Stomach (tissue), 8 donors: ENCODE measurements at regions not wholly inside any gene's neighbourhood (a gene's known extent, or its start where the extent isn't known, plus 50 kb on each side); places are given as distances from the start of the nearest gene placed in this dataset.

Source experiments
- DNase-seq, 2 donors: peaks; one replicate each; pipeline versions ENCODE4 v3.0.0 to v3.0.0-alpha.2; 2013 to 2019
- H3K27ac ChIP-seq, 5 donors: fragments of 200-600 bp in 4 of 5; sonication (generic) in 4 of 5; one replicate each; pipeline ENCODE4 v1.5.1; 2013 to 2019; ENCODE audit warnings: mild to moderate bottlenecking in 1 of 5, moderate library complexity in 1 of 5
- H3K27me3 ChIP-seq, 3 donors: fragments of 200-600 bp; sonication (generic); one replicate each; pipeline ENCODE4 v1.5.1; 2017 to 2019; ENCODE audit warnings: mixed run types in 1 of 3
- H3K36me3 ChIP-seq, 4 donors: fragments of 200-600 bp; sonication (generic); 1 replicate in 3 of 4; 2 replicates in 1 of 4; pipeline ENCODE4 v1.5.1; 2016 to 2019
- H3K4me1 ChIP-seq, 4 donors: fragments of 200-600 bp; sonication (generic); one replicate each; pipeline ENCODE4 v1.5.1; 2016 to 2019
- H3K4me3 ChIP-seq, 4 donors: fragments of 200-600 bp; sonication (generic) in 3 of 4; one replicate each; pipeline ENCODE4 v1.5.1; 2016 to 2019; ENCODE audit warnings: mild to moderate bottlenecking in 1 of 4
- H3K9me3 ChIP-seq, 4 donors: fragments of 200-600 bp; sonication (generic); one replicate each; pipeline ENCODE4 v1.5.1; 2016 to 2019
- CTCF ChIP-seq, 7 experiments: fragments of 450-650 bp in 4 of 7; fragments of 200-600 bp in 3 of 7; sonication (generic) in 3 of 7; IDR thresholded peaks; one replicate each; pipeline ENCODE4 v1.5.1; 2016 to 2019; ENCODE audit warnings: antibody characterized with exemption in 7 of 7, control low read depth in 2 of 7, mild to moderate bottlenecking in 1 of 7
- EP300 ChIP-seq: sonication (generic); formaldehyde crosslinking; IDR thresholded peaks from one replicate; pipeline ENCODE4 v1.6.1; 2017; ENCODE audit warnings: antibody characterized with exemption
- POLR2A ChIP-seq, 4 donors: fragments of 450-650 bp; IDR thresholded peaks; one replicate each; pipeline ENCODE4 v1.6.1; 2016; ENCODE audit warnings: antibody characterized with exemption in 4 of 4, control low read depth in 2 of 4, mild to moderate bottlenecking in 1 of 4, moderate library complexity in 1 of 4
- POLR2AphosphoS5 ChIP-seq, 3 donors: sonication (generic); formaldehyde crosslinking; IDR thresholded peaks; one replicate each; pipeline ENCODE4 v1.6.1; 2016; ENCODE audit warnings: antibody characterized with exemption in 3 of 3
- WGBS, 5 donors: extraction: QIAGEN DNeasy Blood & Tissue Kit in 3 of 5; methylation state at CpG; one replicate each; pipeline versions ENCODE4 v1.1.5 to v1.1.7; 2013 to 2018; 5-methylcytosine and 5-hydroxymethylcytosine counted together
- intact Hi-C: fragments of 100-400 bp; cut with DNase I; formaldehyde crosslinking; loops from one replicate; pipeline ENCODE4 v1.15.1; 2023; ENCODE audit warnings: low total_unique reads
- donor health status: healthy with polysubstance abuse.
- donor health status: Bipolar disorder and iron deficiency.
- donor health status: healthy.

- Histone ChIP-seq H3K36me3 (no peaks in the 10 kb centered on the region), H3K4me3 (no peak overlapping the region), H3K9me3 (no peaks in the 10 kb centered on the region), H3K27ac (no peak overlapping the region), H3K27me3 (no peaks in the 10 kb centered on the region), H3K4me1 (no peaks in the 10 kb centered on the region)
- 26 to 40% (median 28%) methylated on average over 3 of the region's 3 CpGs for whole genome bisulfite sequencing, 5 donors
- DNase-seq, result peak in 1 of 2 donors; percentile 11
- TF ChIP-seq POLR2A (IDR thresholded peaks at IDR 0.05) (no peak), POLR2AphosphoS5 (IDR thresholded peaks at IDR 0.05) (no peak), CTCF (IDR thresholded peaks at IDR 0.05) (no peak), EP300 (no peak)
- intact Hi-C loops, result no loop called here
Measured at GRCh38 chr3:157753787-157754136, 250.5 kb upstream of the VEPH1 start.

- Histone ChIP-seq H3K4me3 (no peak overlapping the region), H3K9me3 (no peaks in the 10 kb centered on the region), H3K27ac (no peak overlapping the region), H3K4me1 (no peaks in the 10 kb centered on the region), H3K36me3 (no peaks in the 10 kb centered on the region), H3K27me3 (no peaks in the 10 kb centered on the region)
- DNase-seq, result no peak
- intact Hi-C loops, result no loop called here
- TF ChIP-seq POLR2AphosphoS5 (IDR thresholded peaks at IDR 0.05) (no peak), EP300 (no peak), POLR2A (IDR thresholded peaks at IDR 0.05) (no peak), CTCF (IDR thresholded peaks at IDR 0.05) (no peak)
- 65 to 82% (median 75%) methylated on average over 5 of the region's 5 CpGs for WGBS, 5 donors
Measured at GRCh38 chr3:157752956-157753786, 250.0 kb upstream of the VEPH1 start.

- no peaks in the 10 kb centered on the region for H3K36me3 ChIP-seq
- 56 to 75% (median 69%) methylated on average over 3 of the region's 3 CpGs for WGBS, 5 donors
- H3K9me3 ChIP-seq, result no peaks in the 10 kb centered on the region
- H3K4me1 ChIP-seq, result no peaks in the 10 kb centered on the region
- no peak overlapping the region for H3K27ac ChIP-seq
- no peak for DNase-seq
- no peaks in the 10 kb centered on the region for H3K27me3 ChIP-seq
- TF ChIP-seq POLR2AphosphoS5 (IDR thresholded peaks at IDR 0.05), result no peak
- TF ChIP-seq CTCF (IDR thresholded peaks at IDR 0.05), result no peak
- no peak for TF ChIP-seq POLR2A (IDR thresholded peaks at IDR 0.05)
- no peak for TF ChIP-seq EP300
- intact Hi-C loops, result no loop called here
- H3K4me3 ChIP-seq, result no peak overlapping the region
Measured at GRCh38 chr3:157752554-157752953, 249.3 kb upstream of the VEPH1 start.

GRCh38 chr3:157751386-157751785 lies 248.2 kb upstream of the VEPH1 start:
- WGBS, 5 donors, result 63 to 83% (median 77%) methylated on average over 1 of the region's 1 CpG
- no peaks in the 10 kb centered on the region for H3K9me3 ChIP-seq
- DNase-seq, result no peak
- TF ChIP-seq POLR2A (IDR thresholded peaks at IDR 0.05) (no peak), CTCF (IDR thresholded peaks at IDR 0.05) (no peak), POLR2AphosphoS5 (IDR thresholded peaks at IDR 0.05) (no peak), EP300 (no peak)
- no peak overlapping the region for H3K27ac ChIP-seq
- H3K4me3 ChIP-seq, result no peak overlapping the region
- H3K4me1 ChIP-seq, result no peaks in the 10 kb centered on the region
- no peaks in the 10 kb centered on the region for H3K27me3 ChIP-seq
- intact Hi-C loops, result no loop called here
- H3K36me3 ChIP-seq, result no peaks in the 10 kb centered on the region
